H1 (cell line): ENCODE measurements at regions not wholly inside any gene's neighbourhood (a gene's known extent, or its start where the extent isn't known, plus 50 kb on each side); places are given as distances from the start of the nearest gene placed in this dataset.

Experiments
- CTCF ChIA-PET: fragments of 300-600 bp; sonication (Branson Sonifier 250); formaldehyde crosslinking; loops from one replicate; lab custom pipeline; 2021; ENCODE audit not compliant: partially characterized antibody; lab: Charles Lee
- POLR2A ChIA-PET: fragments of 300-600 bp; sonication (Branson Sonifier 250); formaldehyde crosslinking; loops from one replicate; lab custom pipeline; 2021; ENCODE audit warnings: inconsistent platforms; ENCODE audit not compliant: partially characterized antibody; lab: Charles Lee
- DNase-seq, 2 experiments: peaks; one replicate each; pipeline versions ENCODE4 v3.0.0 to v3.0.0-alpha.2; 2010 to 2022; ENCODE audit warnings: low spot score in 2 of 2, low read depth in 1 of 2, mixed read lengths in 1 of 2
- FAIRE-seq: peaks from 2 replicates; lab custom pipeline; 2011; peaks lifted over from hg19 to GRCh38; lab: Jason Lieb, UNC
- H2AFZ ChIP-seq: 2 replicates; pipeline ENCODE4 v1.8.1; 2012; ENCODE audit warnings: low read length, inconsistent platforms
- H2AK5ac ChIP-seq: 2 replicates; pipeline ENCODE4 v1.6.1; 2013; ENCODE audit warnings: low read depth, low read length
- H2BK120ac ChIP-seq: replicated peaks from 2 replicates; pipeline ENCODE3; 2013; ENCODE audit warnings: low read depth, low read length, inconsistent platforms
- H2BK12ac ChIP-seq: 2 replicates; pipeline ENCODE4 v1.6.1; 2013; ENCODE audit warnings: low read depth, low read length
- H2BK15ac ChIP-seq: 2 replicates; pipeline ENCODE4 v1.6.1; 2013; ENCODE audit warnings: low read length
- H2BK20ac ChIP-seq: 2 replicates; pipeline ENCODE4 v1.6.1; 2013; ENCODE audit warnings: low read length
- H2BK5ac ChIP-seq: 2 replicates; pipeline ENCODE4 v1.6.1; 2013; ENCODE audit warnings: low read depth, low read length
- H3K14ac ChIP-seq: 2 replicates; pipeline ENCODE4 v1.6.1; 2013; ENCODE audit warnings: inconsistent platforms; ENCODE audit not compliant: insufficient read length
- H3K18ac ChIP-seq: 2 replicates; pipeline ENCODE4 v1.6.1; 2013; ENCODE audit warnings: low read length; ENCODE audit errors: extremely low read depth
- H3K23ac ChIP-seq: 2 replicates; pipeline ENCODE4 v1.6.1; 2013; ENCODE audit warnings: inconsistent platforms; ENCODE audit not compliant: insufficient read length
- H3K23me2 ChIP-seq: 2 replicates; pipeline ENCODE4 v1.6.1; 2013; ENCODE audit warnings: low read depth, low read length
- H3K27ac ChIP-seq: 2 replicates; pipeline ENCODE4 v1.6.1; 2011; ENCODE audit warnings: low read depth, low read length, inconsistent platforms
- H3K27me3 ChIP-seq, 4 experiments: replicated peaks in 1 of 4; 1 replicate in 1 of 4; 2 replicates in 3 of 4; pipeline versions ENCODE4 v1.6.1 to v1.8.1; 2011 to 2013; ENCODE audit warnings: low read length in 3 of 4, mild to moderate bottlenecking in 3 of 4, inconsistent platforms in 2 of 4, mixed read lengths in 2 of 4, moderate library complexity in 1 of 4; ENCODE audit not compliant: control insufficient read depth in 3 of 4, insufficient read depth in 3 of 4; ENCODE audit errors: extremely low read depth in 1 of 4
- H3K36me3 ChIP-seq, 4 experiments: 2 replicates each; pipeline versions ENCODE4 v1.6.1 to v1.8.1; 2011 to 2013; ENCODE audit warnings: mild to moderate bottlenecking in 4 of 4, low read length in 3 of 4, moderate library complexity in 2 of 4, control low read depth in 1 of 4, inconsistent platforms in 1 of 4; ENCODE audit not compliant: insufficient read depth in 4 of 4, control insufficient read depth in 2 of 4
- H3K4ac ChIP-seq: replicated peaks from 2 replicates; pipeline ENCODE3; 2013; ENCODE audit warnings: low read length, low read depth, mixed read lengths, inconsistent platforms; ENCODE audit not compliant: insufficient read length
- H3K4me1 ChIP-seq, 4 experiments: replicated peaks in 1 of 4; 1 replicate in 1 of 4; 2 replicates in 3 of 4; pipeline versions ENCODE4 v1.6.1 to v1.8.1; 2011 to 2013; ENCODE audit warnings: low read length in 3 of 4, inconsistent platforms in 2 of 4, mixed read lengths in 1 of 4; ENCODE audit not compliant: insufficient read depth in 4 of 4, control insufficient read depth in 3 of 4
- H3K4me2 ChIP-seq, 2 experiments: 2 replicates each; pipeline versions ENCODE4 v1.6.1 to v1.8.1; 2011 to 2013; ENCODE audit warnings: low read depth in 2 of 2, low read length in 2 of 2, control low read depth in 1 of 2, inconsistent platforms in 1 of 2, mild to moderate bottlenecking in 1 of 2; ENCODE audit not compliant: insufficient read depth in 1 of 2
- H3K4me3 ChIP-seq, 4 experiments: fragments of 200-600, 300-600 bp in 1 of 4; sonication (generic), shearing (Covaris generic), sonication (Bioruptor Twin) in 1 of 4; 2 replicates each; pipeline versions ENCODE4 v1.5.1 to v1.8.1; 2011 to 2016; ENCODE audit warnings: low read length in 4 of 4, low read depth in 3 of 4, control low read depth in 2 of 4, inconsistent platforms in 2 of 4, mild to moderate bottlenecking in 2 of 4, mixed read lengths in 1 of 4, moderate library complexity in 1 of 4; ENCODE audit not compliant: insufficient read depth in 2 of 4; ENCODE audit errors: extremely low read depth in 1 of 4
- H3K56ac ChIP-seq: replicated peaks from 2 replicates; pipeline ENCODE3; 2013; ENCODE audit warnings: low read depth, mild to moderate bottlenecking, mixed read lengths, low read length, inconsistent platforms; ENCODE audit not compliant: insufficient read length
- H3K79me1 ChIP-seq: 2 replicates; pipeline ENCODE4 v1.6.1; 2013; ENCODE audit warnings: low read depth, low read length, control low read depth
- H3K79me2 ChIP-seq, 2 experiments: 2 replicates each; pipeline versions ENCODE4 v1.6.1 to v1.8.1; 2012 to 2013; ENCODE audit warnings: low read length in 2 of 2, mild to moderate bottlenecking in 2 of 2, inconsistent platforms in 1 of 2; ENCODE audit not compliant: insufficient read depth in 2 of 2, control insufficient read depth in 1 of 2
- H3K9ac ChIP-seq, 4 experiments: replicated peaks in 1 of 4; 1 replicate in 1 of 4; 2 replicates in 3 of 4; pipeline versions ENCODE4 v1.6.1 to v1.8.1; 2011 to 2013; ENCODE audit warnings: low read depth in 3 of 4, low read length in 3 of 4, control low read depth in 2 of 4, mild to moderate bottlenecking in 2 of 4, moderate library complexity in 2 of 4, inconsistent platforms in 1 of 4; ENCODE audit errors: extremely low read depth in 1 of 4
- H3K9me3 ChIP-seq, 2 experiments: 2 replicates each; pipeline versions ENCODE4 v1.6.1 to v1.8.1; 2012 to 2013; ENCODE audit warnings: mild to moderate bottlenecking in 2 of 2, moderate library complexity in 2 of 2, control low read depth in 1 of 2, inconsistent platforms in 1 of 2, low read depth in 1 of 2, low read length in 1 of 2, mixed read lengths in 1 of 2; ENCODE audit not compliant: insufficient read depth in 2 of 2
- H4K20me1 ChIP-seq, 2 experiments: replicated peaks in 1 of 2; 2 replicates each; pipeline versions ENCODE3 to v1.8.1; 2011 to 2013; ENCODE audit warnings: inconsistent platforms in 2 of 2, low read length in 2 of 2, mild to moderate bottlenecking in 1 of 2; ENCODE audit not compliant: insufficient read depth in 2 of 2, control insufficient read depth in 1 of 2
- H4K5ac ChIP-seq: 2 replicates; pipeline ENCODE4 v1.6.1; 2013; ENCODE audit warnings: low read length, low read depth, mixed read lengths, inconsistent platforms; ENCODE audit not compliant: insufficient read length
- H4K8ac ChIP-seq: 2 replicates; pipeline ENCODE4 v1.8.0; 2013; ENCODE audit warnings: mild to moderate bottlenecking, moderate library complexity, low read length, inconsistent platforms; ENCODE audit not compliant: insufficient read depth; ENCODE audit errors: extremely low read depth
- H4K91ac ChIP-seq: replicated peaks from 2 replicates; pipeline ENCODE3; 2013; ENCODE audit warnings: low read length, mixed read lengths, inconsistent platforms; ENCODE audit not compliant: insufficient read length
- ASH2L ChIP-seq: fragments of 200-600, 300-600 bp; sonication (generic); IDR thresholded peaks from one replicate; pipeline ENCODE4 v1.7.1; 2017; ENCODE audit warnings: low read length
- SAP30 ChIP-seq: fragments of 300-600 bp; sonication (generic); IDR thresholded peaks from 2 replicates; pipeline ENCODE4 v1.7.1; 2012; ENCODE audit warnings: low read length, moderate library complexity, mild to moderate bottlenecking, inconsistent platforms; ENCODE audit not compliant: insufficient read depth, insufficient replicate concordance
- SP4 ChIP-seq: IDR thresholded peaks from 2 replicates; pipeline ENCODE4 v1.6.1; 2012; ENCODE audit warnings: low read length, inconsistent platforms

DNA sequence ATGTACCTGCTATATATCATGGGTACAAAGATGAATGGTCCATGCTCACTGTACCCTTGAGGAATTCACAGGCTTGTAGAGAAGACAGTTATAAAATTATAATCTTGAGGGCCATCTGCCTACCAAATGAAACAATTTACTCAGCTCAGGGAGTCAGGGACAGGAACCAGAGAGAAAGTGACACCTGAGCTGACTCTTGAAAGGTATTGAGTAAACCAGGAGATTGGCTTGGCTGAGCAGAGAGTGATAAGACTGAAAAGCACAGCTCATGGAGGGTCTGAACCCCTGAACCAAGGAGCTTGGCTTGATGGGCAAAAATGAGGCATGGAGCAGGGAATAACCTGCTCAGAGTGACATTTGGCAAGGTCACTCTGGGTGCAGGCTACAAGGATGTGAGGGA lies 147.3 kb downstream of the FAM114A2 start:
- Histone ChIP-seq H4K5ac (no peak overlapping the region), H2BK120ac (no peak overlapping the region)
- TF ChIP-seq ASH2L (no peak), SAP30 (no peak), SP4 (no peak)
- TF ChIP-seq, all 59 proteins: peak for 0
- no peak overlapping the region for H2AK5ac ChIP-seq
- no peaks in the 10 kb centered on the region for H3K9me3 ChIP-seq
- H3K23me2 ChIP-seq: no peaks in the 10 kb centered on the region
- H3K9ac ChIP-seq: no peak overlapping the region
- H4K20me1 ChIP-seq: no peaks in the 10 kb centered on the region
- H3K4me2 ChIP-seq: no peak overlapping the region
- H3K36me3 ChIP-seq: no peaks in the 10 kb centered on the region
- DNase-seq (no peak), FAIRE-seq (no peak)
- no peak overlapping the region for H2AFZ ChIP-seq
- no peak overlapping the region for H4K91ac ChIP-seq
- H2BK15ac ChIP-seq: no peak overlapping the region
- H4K8ac ChIP-seq: no peak overlapping the region
- no peak overlapping the region for H3K4me3 ChIP-seq
- H3K4me1 ChIP-seq: peaks cover 0 to 3% (median 0%) of the 10 kb centered on the region in 4 experiments; a peak in 1 of 7 replicates
- ChIA-PET POLR2A (no interaction called here), CTCF (no interaction called here)
- no peaks in the 10 kb centered on the region for H3K27me3 ChIP-seq
- H3K56ac ChIP-seq: no peak overlapping the region
- H3K23ac ChIP-seq: no peak overlapping the region
- H3K4ac ChIP-seq: no peak overlapping the region
- H2BK5ac ChIP-seq: no peak overlapping the region
- H2BK12ac ChIP-seq: no peak overlapping the region
- no peaks in the 10 kb centered on the region for H3K79me1 ChIP-seq
- H3K18ac ChIP-seq: no peak overlapping the region
- H2BK20ac ChIP-seq: no peak overlapping the region
- H3K14ac ChIP-seq: no peak overlapping the region
- H3K27ac ChIP-seq: no peak overlapping the region
- H3K79me2 ChIP-seq: no peaks in the 10 kb centered on the region
